ENCODE measurements at regions not wholly inside any gene's neighbourhood (a gene's known extent, or its start where the extent isn't known, plus 50 kb on each side); places are given as distances from the start of the nearest gene placed in this dataset.

- no peak overlapping the region for H3K27ac ChIP-seq (ENCODE audit: low read length)
- no peak overlapping the region for H3K4me2 ChIP-seq (ENCODE audit: low read length)
- TF ChIP-seq EZH2phosphoT487 (IDR thresholded peaks at IDR 0.05; ENCODE audit: low read depth) (no peak), CTCF (IDR thresholded peaks at IDR 0.05; ENCODE audit: low read depth, low read length) (no peak)
These were observed 588.9 kb upstream of the TLE4 start for GRCh38 chr9:78982849-78983248.

DNA sequence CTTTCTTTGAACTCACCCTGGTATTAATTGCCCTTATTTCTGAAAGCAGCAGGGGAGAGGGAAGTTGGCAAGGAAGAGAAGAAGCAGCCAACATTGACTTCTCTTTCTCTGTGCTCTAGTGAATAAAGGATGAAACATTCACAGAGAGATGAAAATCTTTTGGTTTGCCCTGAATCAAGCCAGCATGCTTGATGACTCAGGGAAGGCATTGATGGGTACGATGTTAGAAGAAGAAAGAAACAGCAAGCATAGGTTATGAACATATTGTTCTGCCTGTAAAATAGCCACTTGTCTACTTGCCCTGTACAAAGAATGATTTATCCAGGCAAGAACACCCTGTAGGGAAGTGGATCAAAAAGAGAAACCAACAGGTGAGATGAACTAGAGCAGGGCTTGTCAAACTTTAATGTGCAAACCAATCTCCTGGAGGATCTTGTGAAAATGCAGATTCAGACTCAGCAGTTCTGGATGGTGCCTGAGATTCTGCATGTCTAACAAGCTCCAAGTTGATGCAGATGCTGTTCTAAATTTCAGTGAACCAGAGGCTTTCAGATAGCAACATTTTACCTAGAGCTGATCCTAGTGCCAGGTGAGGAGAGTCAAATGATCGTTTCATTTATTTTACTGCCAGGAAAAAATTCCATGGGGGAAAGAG lies 586.6 kb upstream of the TLE4 start:
- H3K9ac ChIP-seq (ENCODE audit: low read length), result no peak overlapping the region
- H4K20me1 ChIP-seq (ENCODE audit: insufficient read depth, low read length), result no peaks in the 10 kb centered on the region
- H3K27ac ChIP-seq (ENCODE audit: low read length), result no peak overlapping the region
- H3K9me3 ChIP-seq (ENCODE audit: insufficient read depth, low read length), result no peaks in the 10 kb centered on the region
- H3K36me3 ChIP-seq (replicated peaks; ENCODE audit: low read depth, low read length), result no peaks in the 10 kb centered on the region
- H3K4me3 ChIP-seq (ENCODE audit: low read length), result no peak overlapping the region
- no peaks in the 10 kb centered on the region for H3K27me3 ChIP-seq (ENCODE audit: low read depth, low read length)
- H3K4me1 ChIP-seq (ENCODE audit: low read length), result no peaks in the 10 kb centered on the region
- H3K4me2 ChIP-seq (ENCODE audit: low read length), result no peak overlapping the region
- no peak overlapping the region for H2AFZ ChIP-seq (ENCODE audit: low read depth, low read length)
- TF ChIP-seq CTCF (IDR thresholded peaks at IDR 0.05; ENCODE audit: low read depth, low read length), result no peak
- no peak for TF ChIP-seq EZH2phosphoT487 (IDR thresholded peaks at IDR 0.05; ENCODE audit: low read depth)
- H3K79me2 ChIP-seq (ENCODE audit: low read length), result no peaks in the 10 kb centered on the region

More at GRCh38 chr9:78982849-78983248, 588.9 kb upstream of the TLE4 start:
- Histone ChIP-seq H3K4me1 (ENCODE audit: low read length) (no peaks in the 10 kb centered on the region), H2AFZ (ENCODE audit: low read depth, low read length) (no peak overlapping the region), H3K36me3 (replicated peaks; ENCODE audit: low read depth, low read length) (no peaks in the 10 kb centered on the region), H3K9ac (ENCODE audit: low read length) (no peak overlapping the region), H3K9me3 (ENCODE audit: insufficient read depth, low read length) (no peaks in the 10 kb centered on the region), H3K4me3 (ENCODE audit: low read length) (no peak overlapping the region), H3K79me2 (ENCODE audit: low read length) (no peaks in the 10 kb centered on the region), H4K20me1 (ENCODE audit: insufficient read depth, low read length) (no peaks in the 10 kb centered on the region), H3K27me3 (ENCODE audit: low read depth, low read length) (no peaks in the 10 kb centered on the region)

GRCh38 chr9:78986446-78986845 lies 585.3 kb upstream of the TLE4 start:
- Histone ChIP-seq H4K20me1 (ENCODE audit: insufficient read depth, low read length) (no peaks in the 10 kb centered on the region), H3K27me3 (ENCODE audit: low read depth, low read length) (no peaks in the 10 kb centered on the region), H3K79me2 (ENCODE audit: low read length) (no peaks in the 10 kb centered on the region), H3K4me1 (ENCODE audit: low read length) (no peaks in the 10 kb centered on the region), H3K4me2 (ENCODE audit: low read length) (no peak overlapping the region), H3K9me3 (ENCODE audit: insufficient read depth, low read length) (no peaks in the 10 kb centered on the region), H3K4me3 (ENCODE audit: low read length) (no peak overlapping the region), H3K36me3 (replicated peaks; ENCODE audit: low read depth, low read length) (no peaks in the 10 kb centered on the region), H2AFZ (ENCODE audit: low read depth, low read length) (no peak overlapping the region), H3K27ac (ENCODE audit: low read length) (no peak overlapping the region), H3K9ac (ENCODE audit: low read length) (no peak overlapping the region)
- TF ChIP-seq EZH2phosphoT487 (IDR thresholded peaks at IDR 0.05; ENCODE audit: low read depth) (no peak), CTCF (IDR thresholded peaks at IDR 0.05; ENCODE audit: low read depth, low read length) (no peak)

DNA sequence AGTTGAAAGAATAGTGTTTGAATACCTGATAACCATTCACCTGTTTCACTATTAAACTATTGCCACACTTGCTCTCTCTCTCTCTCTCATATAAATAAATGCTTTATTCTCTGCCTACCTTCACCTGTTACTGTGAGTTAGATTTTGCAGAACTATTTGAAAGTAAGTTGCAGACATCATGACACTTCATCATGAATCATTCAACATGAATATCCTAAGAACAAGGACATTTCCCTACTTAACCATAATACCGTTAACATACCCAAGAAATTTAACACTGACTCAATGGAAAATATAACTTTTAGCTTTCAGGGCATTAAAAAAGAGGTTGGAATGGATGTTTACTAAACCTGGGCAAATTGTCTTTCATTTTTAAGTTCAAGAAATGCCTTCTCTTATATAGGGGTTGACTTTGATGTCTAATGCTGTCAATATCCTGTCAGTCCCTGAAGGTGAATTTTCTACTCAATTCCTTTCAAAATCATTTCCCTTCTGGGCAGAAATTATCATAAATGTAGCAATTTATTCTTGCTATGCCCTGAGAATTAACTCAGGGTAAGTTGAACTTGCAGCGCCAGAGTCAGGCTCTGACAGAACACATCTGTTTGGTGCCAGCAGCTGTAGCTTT lies 582.6 kb upstream of the TLE4 start:
- Histone ChIP-seq H3K4me2 (ENCODE audit: low read length) (no peak overlapping the region), H3K9me3 (ENCODE audit: insufficient read depth, low read length) (no peaks in the 10 kb centered on the region), H3K79me2 (ENCODE audit: low read length) (no peaks in the 10 kb centered on the region), H3K4me1 (ENCODE audit: low read length) (no peaks in the 10 kb centered on the region), H3K36me3 (replicated peaks; ENCODE audit: low read depth, low read length) (no peaks in the 10 kb centered on the region), H3K27me3 (ENCODE audit: low read depth, low read length) (no peaks in the 10 kb centered on the region), H3K9ac (ENCODE audit: low read length) (no peak overlapping the region), H4K20me1 (ENCODE audit: insufficient read depth, low read length) (no peaks in the 10 kb centered on the region), H3K4me3 (ENCODE audit: low read length) (no peak overlapping the region), H3K27ac (ENCODE audit: low read length) (no peak overlapping the region), H2AFZ (ENCODE audit: low read depth, low read length) (no peak overlapping the region)
- TF ChIP-seq CTCF (IDR thresholded peaks at IDR 0.05; ENCODE audit: low read depth, low read length) (no peak), EZH2phosphoT487 (IDR thresholded peaks at IDR 0.05; ENCODE audit: low read depth) (no peak)
